KOPT-K1 (cell line): ENCODE measurements at regions not wholly inside any gene's neighbourhood (a gene's known extent, or its start where the extent isn't known, plus 50 kb on each side); places are given as distances from the start of the nearest gene placed in this dataset.
"Not testable (repeated sequence)": the region's sequence is repeated elsewhere in the genome, so short reads cannot be mapped to it uniquely, and the experiment has no call there.

Experiments
- H3K27ac ChIP-seq: fragments of 200-600 bp; sonication (generic); 2 replicates; pipeline ENCODE4 v1.5.1; 2016; ENCODE audit warnings: antibody characterized with exemption, mild to moderate bottlenecking, low read depth, low read length; ENCODE audit not compliant: poor library complexity, severe bottlenecking
- H3K36me3 ChIP-seq: fragments of 200-600 bp; sonication (generic); 2 replicates; pipeline ENCODE4 v1.5.1; 2017; ENCODE audit warnings: antibody characterized with exemption, mild to moderate bottlenecking, low read length, moderate library complexity; ENCODE audit not compliant: insufficient read depth
- H3K9me3 ChIP-seq: fragments of 200-600 bp; sonication (generic); 2 replicates; pipeline ENCODE4 v1.5.1; 2017; ENCODE audit warnings: antibody characterized with exemption, low read length, mild to moderate bottlenecking; ENCODE audit not compliant: insufficient read depth, poor library complexity, severe bottlenecking

GRCh38 chr20:56750430-56750829, 121.3 kb downstream of the TFAP2C start:
- Histone ChIP-seq H3K27ac (no peak overlapping the region), H3K9me3 (no peaks in the 10 kb centered on the region), H3K36me3 (no peaks in the 10 kb centered on the region)

GRCh38 chr20:56752274-56752673, 123.2 kb downstream of the TFAP2C start:
- Histone ChIP-seq H3K27ac (no peak overlapping the region), H3K36me3 (no peaks in the 10 kb centered on the region), H3K9me3 (no peaks in the 10 kb centered on the region)

GRCh38 chr20:56755201-56755600, 126.1 kb downstream of the TFAP2C start:
- no peak overlapping the region for H3K27ac ChIP-seq
- H3K9me3 ChIP-seq: no peaks in the 10 kb centered on the region
- no peaks in the 10 kb centered on the region for H3K36me3 ChIP-seq

GRCh38 chr20:56756658-56757057, 127.6 kb downstream of the TFAP2C start:
- not testable (repeated sequence) for H3K36me3 ChIP-seq, H3K27ac ChIP-seq, H3K9me3 ChIP-seq

GRCh38 chr20:56758706-56759105, 129.6 kb downstream of the TFAP2C start:
- no peak overlapping the region for H3K27ac ChIP-seq
- no peaks in the 10 kb centered on the region for H3K36me3 ChIP-seq
- no peaks in the 10 kb centered on the region for H3K9me3 ChIP-seq

GRCh38 chr20:56759741-56760278, 130.7 kb downstream of the TFAP2C start:
- H3K36me3 ChIP-seq: no peaks in the 10 kb centered on the region
- no peak overlapping the region for H3K27ac ChIP-seq
- H3K9me3 ChIP-seq: no peaks in the 10 kb centered on the region

GRCh38 chr20:56760610-56761009, 131.5 kb downstream of the TFAP2C start:
- Histone ChIP-seq H3K9me3 (no peaks in the 10 kb centered on the region), H3K36me3 (no peaks in the 10 kb centered on the region), H3K27ac (no peak overlapping the region)

- Histone ChIP-seq H3K9me3 (no peaks in the 10 kb centered on the region), H3K36me3 (no peaks in the 10 kb centered on the region), H3K27ac (no peak overlapping the region)
These were observed 132.3 kb downstream of the TFAP2C start for GRCh38 chr20:56761393-56761792.

- no peaks in the 10 kb centered on the region for H3K9me3 ChIP-seq
- no peak overlapping the region for H3K27ac ChIP-seq
- no peaks in the 10 kb centered on the region for H3K36me3 ChIP-seq
These were observed 133.3 kb downstream of the TFAP2C start for GRCh38 chr20:56762401-56762800.

- Histone ChIP-seq H3K36me3 (no peaks in the 10 kb centered on the region), H3K27ac (no peak overlapping the region)
These were observed 133.7 kb downstream of the TFAP2C start for GRCh38 chr20:56762829-56763228.

GRCh38 chr20:56764671-56765070, 135.6 kb downstream of the TFAP2C start:
- no peaks in the 10 kb centered on the region for H3K36me3 ChIP-seq
- H3K9me3 ChIP-seq: no peaks in the 10 kb centered on the region
- H3K27ac ChIP-seq: no peak overlapping the region

More at GRCh38 chr20:56762829-56763228, 133.7 kb downstream of the TFAP2C start:
- H3K9me3 ChIP-seq: no peaks in the 10 kb centered on the region

GRCh38 chr20:56765172-56766073, 136.3 kb downstream of the TFAP2C start:
- Histone ChIP-seq H3K36me3 (no peaks in the 10 kb centered on the region), H3K9me3 (no peaks in the 10 kb centered on the region), H3K27ac (no peak overlapping the region)

GRCh38 chr20:56766528-56766927, 137.4 kb downstream of the TFAP2C start:
- no peaks in the 10 kb centered on the region for H3K36me3 ChIP-seq
- H3K9me3 ChIP-seq: no peaks in the 10 kb centered on the region
- H3K27ac ChIP-seq: no peak overlapping the region

- H3K36me3 ChIP-seq: no peaks in the 10 kb centered on the region
- H3K27ac ChIP-seq: no peak overlapping the region
- H3K9me3 ChIP-seq: no peaks in the 10 kb centered on the region
These were observed 141.0 kb downstream of the TFAP2C start for GRCh38 chr20:56769921-56770600.

- Histone ChIP-seq H3K27ac (no peak overlapping the region), H3K9me3 (no peaks in the 10 kb centered on the region), H3K36me3 (no peaks in the 10 kb centered on the region)
These were observed 144.6 kb downstream of the TFAP2C start for GRCh38 chr20:56773749-56774148.
